Testis (tissue), 2 donors: ENCODE measurements at regions not wholly inside any gene's neighbourhood (a gene's known extent, or its start where the extent isn't known, plus 50 kb on each side); places are given as distances from the start of the nearest gene placed in this dataset.

ENCODE experiments used
- CTCF ChIP-seq, 3 experiments: fragments of 450-650 bp in 2 of 3; fragments of 200-600 bp in 1 of 3; sonication (generic) in 1 of 3; IDR thresholded peaks; one replicate each; pipeline ENCODE4 v1.5.1; 2016 to 2019; ENCODE audit warnings: antibody characterized with exemption in 3 of 3, mild to moderate bottlenecking in 2 of 3, moderate library complexity in 1 of 3
- POLR2A ChIP-seq: fragments of 450-650 bp; IDR thresholded peaks from one replicate; pipeline ENCODE4 v1.6.1; 2017; ENCODE audit warnings: antibody characterized with exemption, mild to moderate bottlenecking, moderate library complexity

GRCh38 chr1:22267413-22268175 lies 124.7 kb upstream of the WNT4 start:
- TF ChIP-seq POLR2A = no peak
- no peak for TF ChIP-seq CTCF (IDR thresholded peaks at IDR 0.05)
